K562 (cell line): ENCODE measurements at regions not wholly inside any gene's neighbourhood (a gene's known extent, or its start where the extent isn't known, plus 50 kb on each side); places are given as distances from the start of the nearest gene placed in this dataset.
A peak's percentile ranks its signal among the peaks of the same experiment; 100 is the strongest.

Experiments
- ATAC-seq: fragments of 200-7000 bp; cut with Tn5 transposase; 3 replicates; pipeline ENCODE4 v1.9.1; 2020; ENCODE audit warnings: moderate library complexity
- BruUV-seq: library from RNA; stranded (reverse); fragments of 400-500 nt; replicated peaks from 2 replicates; lab custom pipeline; 2021; lab: Mats Ljungman, UMichigan
- CTCF ChIA-PET: fragments of 300-600 bp; formaldehyde crosslinking; extraction: SDS; loops from one replicate; lab custom pipeline; 2021; ENCODE audit warnings: low intra/inter-chr PET ratio; lab: Yijun Ruan, JAX
- POLR2A ChIA-PET: fragments of 300-600, 350-650 bp; sonication (Branson Sonifier 250); formaldehyde crosslinking; extraction: SDS; loops from one replicate; lab custom pipeline; 2021; ENCODE audit warnings: antibody characterized with exemption, inconsistent platforms; lab: Yijun Ruan, JAX
- DNase-seq, 4 experiments: peaks; one replicate each; pipeline versions ENCODE4 v3.0.0 to v3.0.0-alpha.2; 2011 to 2018; ENCODE audit warnings: low spot score in 3 of 4, mixed read lengths in 3 of 4; ENCODE audit errors: extremely low read depth in 1 of 4
- FAIRE-seq: peaks from 2 replicates; lab custom pipeline; 2011; peaks lifted over from hg19 to GRCh38; lab: Jason Lieb, UNC
- H2AFZ ChIP-seq: 2 replicates; pipeline ENCODE4 v1.6.0; 2011; ENCODE audit warnings: low read depth, low read length, control low read depth, inconsistent platforms
- H3K27ac ChIP-seq: fragments of 200-600 bp; 3 replicates; pipeline ENCODE4 v1.8.0; 2011; ENCODE audit warnings: low read depth, mild to moderate bottlenecking, control low read depth, inconsistent platforms, low read length, moderate library complexity, mixed read lengths; ENCODE audit errors: extremely low read depth
- H3K27me3 ChIP-seq, 2 experiments: fragments of 300-600 bp in 1 of 2; 2 replicates in 1 of 2; 3 replicates in 1 of 2; pipeline versions ENCODE4 v1.6.0 to v1.8.0; 2011; ENCODE audit warnings: inconsistent platforms in 2 of 2, low read length in 2 of 2, mild to moderate bottlenecking in 1 of 2, mixed read lengths in 1 of 2, moderate library complexity in 1 of 2; ENCODE audit not compliant: control insufficient read depth in 2 of 2, insufficient read depth in 2 of 2
- H3K36me3 ChIP-seq: fragments of 300-600 bp; 3 replicates; pipeline ENCODE4 v1.8.0; 2011; ENCODE audit warnings: mild to moderate bottlenecking, low read length, inconsistent platforms; ENCODE audit not compliant: control insufficient read depth, insufficient read depth
- H3K4me1 ChIP-seq, 2 experiments: fragments of 200-600 bp in 1 of 2; replicated peaks in 1 of 2; 2 replicates in 1 of 2; 3 replicates in 1 of 2; pipeline versions ENCODE4 v1.5.1 to v1.8.0; 2011; ENCODE audit warnings: inconsistent platforms in 2 of 2, low read length in 2 of 2, mild to moderate bottlenecking in 1 of 2, mixed read lengths in 1 of 2, moderate library complexity in 1 of 2; ENCODE audit not compliant: control insufficient read depth in 2 of 2, insufficient read depth in 2 of 2
- H3K4me2 ChIP-seq: 2 replicates; pipeline ENCODE4 v1.6.1; 2011; ENCODE audit warnings: low read length, control low read depth, inconsistent platforms, mixed read lengths; ENCODE audit not compliant: insufficient read depth
- H3K4me3 ChIP-seq: fragments of 200-600 bp; sonication (generic), shearing (Covaris generic); 2 replicates; pipeline ENCODE4 v1.5.1; 2016; ENCODE audit warnings: control low read depth, inconsistent platforms
- H3K79me2 ChIP-seq: fragments of 200-600 bp; 3 replicates; pipeline ENCODE4 v1.8.0; 2011; ENCODE audit warnings: low read length, inconsistent platforms; ENCODE audit not compliant: control insufficient read depth, insufficient read depth
- H3K9ac ChIP-seq, 2 experiments: 2 replicates each; pipeline versions ENCODE4 v1.6.0 to v1.6.1; 2011; ENCODE audit warnings: low read depth in 2 of 2, low read length in 2 of 2, control low read depth in 1 of 2, inconsistent platforms in 1 of 2, mild to moderate bottlenecking in 1 of 2, mixed read lengths in 1 of 2; ENCODE audit not compliant: insufficient read depth in 1 of 2
- H3K9me1 ChIP-seq: one replicate; pipeline ENCODE4 v1.6.0; 2011; ENCODE audit warnings: inconsistent platforms, mild to moderate bottlenecking, low read length, moderate library complexity; ENCODE audit not compliant: control insufficient read depth, insufficient read depth
- H3K9me3 ChIP-seq: replicated peaks from 2 replicates; pipeline ENCODE4 v1.5.1; 2011; ENCODE audit warnings: low read depth, low read length, inconsistent platforms; ENCODE audit not compliant: control insufficient read depth, insufficient read depth
- H4K20me1 ChIP-seq: replicated peaks from 2 replicates; pipeline ENCODE4 v1.6.1; 2011; ENCODE audit warnings: low read length, inconsistent platforms, mixed read lengths; ENCODE audit not compliant: control insufficient read depth, insufficient read depth
- ARID1B ChIP-seq: fragments of 450-650 bp; IDR thresholded peaks from 2 replicates; pipeline ENCODE4 v1.6.1; 2016; ENCODE audit warnings: antibody characterized with exemption, mild to moderate bottlenecking, inconsistent platforms
- BCL6 ChIP-seq: fragments of 250-450 bp; sonication (Bioruptor Pico); IDR thresholded peaks from 2 replicates; pipeline ENCODE4 v1.4.0; 2020
- C11orf30 ChIP-seq: fragments of 450-650 bp; IDR thresholded peaks from 2 replicates; pipeline ENCODE4 v1.6.1; 2016; ENCODE audit warnings: low read depth, mild to moderate bottlenecking
- MAFF ChIP-seq: IDR thresholded peaks from 2 replicates; pipeline ENCODE4 v1.6.1; 2012; ENCODE audit warnings: low read length, improper control_type of control experiment
- MAFG ChIP-seq: fragments of 450-650 bp; conservative IDR thresholded peaks from 2 replicates; pipeline ENCODE4 v1.6.1; 2016; ENCODE audit warnings: missing genetic modification characterization, missing compliant biosample characterization
- MAFK ChIP-seq: IDR thresholded peaks from 2 replicates; pipeline ENCODE4 v1.6.1; 2011; ENCODE audit warnings: low read length, improper control_type of control experiment
- MTA1 ChIP-seq: fragments of 450-650 bp; IDR thresholded peaks from 2 replicates; pipeline ENCODE4 v1.6.1; 2017; ENCODE audit warnings: borderline replicate concordance
- NFE2 ChIP-seq: IDR thresholded peaks from 2 replicates; pipeline ENCODE4 v1.6.1; 2014; ENCODE audit warnings: antibody characterized with exemption, low read depth
- ZNF316 ChIP-seq: fragments of 450-650 bp; IDR thresholded peaks from 2 replicates; pipeline ENCODE4 v1.6.1; 2016
- WGBS: fragments of 100-300 bp; shearing (Covaris generic); methylation state at CpG from one replicate; pipeline ENCODE4 v1.1.6; 2016; ENCODE audit warnings: low coverage, mixed read lengths; ENCODE audit not compliant: insufficient coverage; ENCODE audit errors: missing lambda C conversion rate; 5-methylcytosine and 5-hydroxymethylcytosine counted together
- in situ Hi-C: fragments of 300-500 bp; cut with MboI; formaldehyde crosslinking; loops from 4 replicates; pipeline ENCODE4 v1.15.0; 2018; ENCODE audit warnings: inconsistent platforms, mixed read lengths
- intact Hi-C: fragments of 100-400 bp; cut with micrococcal nuclease; formaldehyde crosslinking; loops from 2 replicates; pipeline ENCODE4 v1.14.2; 2022
- TF ChIP-seq, protein P1 (sequence below), 2 experiments: fragments of 450-650 bp in 1 of 2; sonication (generic) in 1 of 2; formaldehyde crosslinking in 1 of 2; IDR thresholded peaks in 1 of 2; conservative IDR thresholded peaks in 1 of 2; 2 replicates each; pipeline versions ENCODE4 v1.6.1 to v1.8.1; 2016 to 2023; ENCODE audit warnings: mild to moderate bottlenecking in 2 of 2, moderate library complexity in 2 of 2, inconsistent platforms in 1 of 2, missing genetic modification reagents in 1 of 2
- TF ChIP-seq, protein P2 (sequence below): sonication (generic); formaldehyde crosslinking; IDR thresholded peaks from 2 replicates; pipeline ENCODE4 v1.8.0; 2022; ENCODE audit warnings: missing genetic modification reagents, mild to moderate bottlenecking, borderline replicate concordance

DNA sequence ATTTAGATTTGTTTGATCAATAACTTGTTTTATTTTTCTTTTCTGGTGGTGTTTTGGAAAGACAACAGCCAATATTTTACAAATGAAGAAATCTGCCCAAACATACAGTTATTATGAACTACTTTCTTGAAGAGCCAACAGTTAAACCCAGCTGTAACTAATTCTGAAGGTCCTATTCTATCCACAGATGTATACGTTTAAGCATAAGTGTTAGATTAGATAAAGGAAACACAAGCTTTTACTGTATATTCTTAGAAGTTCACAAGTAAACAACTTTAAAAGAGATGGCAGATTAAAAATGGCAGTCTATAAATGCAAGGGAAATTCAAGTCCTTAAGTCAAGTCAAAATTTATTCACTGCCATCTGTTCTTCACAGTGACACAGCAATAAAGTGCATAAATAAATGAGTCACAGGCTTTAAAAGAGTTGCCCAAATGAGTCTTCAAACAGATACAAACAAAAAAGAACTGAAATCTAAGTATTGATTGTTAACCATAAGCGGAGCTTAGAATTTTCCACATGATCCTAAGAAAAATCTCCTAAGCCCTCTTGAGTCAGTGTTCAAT, 49.9 kb upstream of the KCNH1 start:
- no peak for FAIRE-seq
- BruUV-seq, result no TSS peak
- peak; percentile 59; the same call in 1 of the 2 replicates for TF ChIP-seq NFE2
- TF ChIP-seq C11orf30, result peak; percentile 56
- 0 out of 2 replicates have a peak, but pooled peaks have one; percentile 22 for TF ChIP-seq ARID1B
- TF ChIP-seq MAFG (tag), result peak; percentile 80
- TF ChIP-seq, protein P1, sequence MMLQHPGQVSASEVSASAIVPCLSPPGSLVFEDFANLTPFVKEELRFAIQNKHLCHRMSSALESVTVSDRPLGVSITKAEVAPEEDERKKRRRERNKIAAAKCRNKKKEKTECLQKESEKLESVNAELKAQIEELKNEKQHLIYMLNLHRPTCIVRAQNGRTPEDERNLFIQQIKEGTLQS (IDR thresholded peaks at IDR 0.05), result peak; percentile 31
- TF ChIP-seq, protein P1 (CRISPR knock-in tag; conservative IDR thresholded peaks at IDR 0.05), result no peak
- peak; percentile 58 for TF ChIP-seq ZNF316
- TF ChIP-seq MAFF, result peak; percentile 40; the same call in 1 of the 2 replicates
- TF ChIP-seq, protein P2, sequence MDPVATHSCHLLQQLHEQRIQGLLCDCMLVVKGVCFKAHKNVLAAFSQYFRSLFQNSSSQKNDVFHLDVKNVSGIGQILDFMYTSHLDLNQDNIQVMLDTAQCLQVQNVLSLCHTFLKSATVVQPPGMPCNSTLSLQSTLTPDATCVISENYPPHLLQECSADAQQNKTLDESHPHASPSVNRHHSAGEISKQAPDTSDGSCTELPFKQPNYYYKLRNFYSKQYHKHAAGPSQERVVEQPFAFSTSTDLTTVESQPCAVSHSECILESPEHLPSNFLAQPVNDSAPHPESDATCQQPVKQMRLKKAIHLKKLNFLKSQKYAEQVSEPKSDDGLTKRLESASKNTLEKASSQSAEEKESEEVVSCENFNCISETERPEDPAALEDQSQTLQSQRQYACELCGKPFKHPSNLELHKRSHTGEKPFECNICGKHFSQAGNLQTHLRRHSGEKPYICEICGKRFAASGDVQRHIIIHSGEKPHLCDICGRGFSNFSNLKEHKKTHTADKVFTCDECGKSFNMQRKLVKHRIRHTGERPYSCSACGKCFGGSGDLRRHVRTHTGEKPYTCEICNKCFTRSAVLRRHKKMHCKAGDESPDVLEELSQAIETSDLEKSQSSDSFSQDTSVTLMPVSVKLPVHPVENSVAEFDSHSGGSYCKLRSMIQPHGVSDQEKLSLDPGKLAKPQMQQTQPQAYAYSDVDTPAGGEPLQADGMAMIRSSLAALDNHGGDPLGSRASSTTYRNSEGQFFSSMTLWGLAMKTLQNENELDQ (CRISPR knock-in tag), result no peak
- no peak for TF ChIP-seq BCL6 (CRISPR knock-in tag)
- no peak for TF ChIP-seq MTA1
- TF ChIP-seq MAFK, result 0 out of 2 replicates have a peak, but pooled peaks have one; percentile 20
- TF ChIP-seq, all 486 proteins: peak for 8
- 26% methylated on average over 2 of the region's 2 CpGs for WGBS
- H3K27me3 ChIP-seq, result no peaks in the 10 kb centered on the region
- POLR2A ChIA-PET, result interaction anchor here (0.6 to 0.7 kb wide), 2 partner anchors 135 to 280 kb away, joined by 3 read pairs; no protein-coding TSS in a partner anchor
- no peaks in the 10 kb centered on the region for H3K9me1 ChIP-seq
- DNase-seq (no peak), ATAC-seq (no peak)
- H3K27ac ChIP-seq, result no peak overlapping the region
- H3K4me3 ChIP-seq, result no peak overlapping the region
- H3K4me2 ChIP-seq, result no peak overlapping the region
- H3K9me3 ChIP-seq, result no peaks in the 10 kb centered on the region
- intact Hi-C loops (no loop called here), in situ Hi-C loops (no loop called here)
- H3K36me3 ChIP-seq, result no peaks in the 10 kb centered on the region
- H4K20me1 ChIP-seq, result no peaks in the 10 kb centered on the region
- no peaks in the 10 kb centered on the region; a peak in 1 of 5 replicates for H3K4me1 ChIP-seq
- CTCF ChIA-PET, result no interaction called here
- peak overlapping the region; percentile 7; the same call in 1 of the 2 replicates for H2AFZ ChIP-seq
- no peak overlapping the region for H3K9ac ChIP-seq
- no peaks in the 10 kb centered on the region for H3K79me2 ChIP-seq
